ENCODE measurements at regions not wholly inside any gene's neighbourhood (a gene's known extent, or its start where the extent isn't known, plus 50 kb on each side); places are given as distances from the start of the nearest gene placed in this dataset.

- H3K4me2 ChIP-seq, result no peak overlapping the region
- H3K27me3 ChIP-seq (ENCODE audit: insufficient read depth), result no peaks in the 10 kb centered on the region
- POLR2A ChIA-PET, result no interaction called here
- H3K9me3 ChIP-seq, result no peaks in the 10 kb centered on the region
- no peak overlapping the region for H3K27ac ChIP-seq (ENCODE audit: low read depth in 2 of 2, low read length in 1 of 2)
- WGBS (ENCODE audit: low lambda C conversion rate), result 71% methylated on average over 2 of the region's 2 CpGs
- CTCF ChIA-PET, result no interaction called here
- peaks cover 0 to 2% of the 10 kb centered on the region in 2 experiments; a peak in 1 of 4 replicates for H3K4me1 ChIP-seq (ENCODE audit: control insufficient read depth in 1 of 2, insufficient read depth in 2 of 2, low read depth in 1 of 2, low read length in 1 of 2)
- no peaks in the 10 kb centered on the region for H3K79me2 ChIP-seq (ENCODE audit: insufficient read depth)
- H3K9me2 ChIP-seq, result no peaks in the 10 kb centered on the region
- H4K20me1 ChIP-seq (ENCODE audit: insufficient read depth), result no peaks in the 10 kb centered on the region
- H3F3A ChIP-seq (replicated peaks; ENCODE audit: insufficient read depth), result no peaks in the 10 kb centered on the region
- no peaks in the 10 kb centered on the region for H3K36me3 ChIP-seq (replicated peaks in 1 of 2; ENCODE audit: control insufficient read depth in 1 of 2, insufficient read depth in 2 of 2, low read length in 1 of 2)
- no peak for DNase-seq
- no peak overlapping the region for H3K9ac ChIP-seq
- H3K4me3 ChIP-seq (ENCODE audit: low read depth in 2 of 2, low read length in 1 of 2), result no peak overlapping the region
- no peak for TF ChIP-seq RXRA (IDR thresholded peaks at IDR 0.05; ENCODE audit: borderline replicate concordance, low read depth)
- no peak for TF ChIP-seq MEF2A (IDR thresholded peaks at IDR 0.05; ENCODE audit: borderline replicate concordance, low read depth)
- TF ChIP-seq FOSL2 (IDR thresholded peaks at IDR 0.05; ENCODE audit: borderline replicate concordance, low read depth), result no peak
- TF ChIP-seq TAF1 (IDR thresholded peaks at IDR 0.05; ENCODE audit: borderline replicate concordance, low read depth, low read length), result no peak
- TF ChIP-seq TCF12 (IDR thresholded peaks at IDR 0.05), result no peak
- no peak overlapping the region for H2AFZ ChIP-seq (ENCODE audit: low read depth)
Measured at GRCh38 chr10:118922972-118923371, 106.5 kb upstream of the NANOS1 start.

GRCh38 chr10:118924493-118924892, 105.0 kb upstream of the NANOS1 start:
- no peak for DNase-seq
- no peak overlapping the region for H2AFZ ChIP-seq (ENCODE audit: low read depth)
- no peak overlapping the region for H3K27ac ChIP-seq (ENCODE audit: low read depth in 2 of 2, low read length in 1 of 2)
- TF ChIP-seq YY1 (IDR thresholded peaks at IDR 0.05; ENCODE audit: low read depth) (no peak), FOXJ3 (CRISPR knock-in tag; IDR thresholded peaks at IDR 0.05) (no peak), ZBTB33 (IDR thresholded peaks at IDR 0.05; ENCODE audit: borderline replicate concordance, low read depth) (no peak), SMC3 (IDR thresholded peaks at IDR 0.05; ENCODE audit: low read depth, low read length) (no peak), MAX (IDR thresholded peaks at IDR 0.05; ENCODE audit: low read depth) (no peak), ELF1 (IDR thresholded peaks at IDR 0.05) (no peak), EP300 (IDR thresholded peaks at IDR 0.05; ENCODE audit: borderline replicate concordance in 1 of 2, low read depth in 1 of 2, low read length in 1 of 2) (no peak)
- H3K9me3 ChIP-seq, result no peaks in the 10 kb centered on the region
- ChIA-PET POLR2A (no interaction called here), CTCF (interaction anchor here (0.9 to 1.3 kb wide), 2 partner anchors 36 to 124 kb away, joined by 3 read pairs; no protein-coding TSS in a partner anchor)
- no peak overlapping the region for H3K4me2 ChIP-seq
- H3K36me3 ChIP-seq (replicated peaks in 1 of 2; ENCODE audit: control insufficient read depth in 1 of 2, insufficient read depth in 2 of 2, low read length in 1 of 2), result no peaks in the 10 kb centered on the region
- H3K79me2 ChIP-seq (ENCODE audit: insufficient read depth), result no peaks in the 10 kb centered on the region
- 36% methylated on average over 3 of the region's 3 CpGs for WGBS (ENCODE audit: low lambda C conversion rate)
- H3K4me1 ChIP-seq (ENCODE audit: control insufficient read depth in 1 of 2, insufficient read depth in 2 of 2, low read depth in 1 of 2, low read length in 1 of 2), result peaks cover 0 to 2% of the 10 kb centered on the region in 2 experiments; a peak in 1 of 4 replicates
- H3K27me3 ChIP-seq (ENCODE audit: insufficient read depth), result no peaks in the 10 kb centered on the region
- H3K9me2 ChIP-seq, result no peaks in the 10 kb centered on the region
- no peak overlapping the region for H3K9ac ChIP-seq
- H3K4me3 ChIP-seq (ENCODE audit: low read depth in 2 of 2, low read length in 1 of 2), result no peak overlapping the region
- H4K20me1 ChIP-seq (ENCODE audit: insufficient read depth), result no peaks in the 10 kb centered on the region
- H3F3A ChIP-seq (replicated peaks; ENCODE audit: insufficient read depth), result no peaks in the 10 kb centered on the region
